GM19023 (cell line): ENCODE measurements at regions not wholly inside any gene's neighbourhood (a gene's known extent, or its start where the extent isn't known, plus 50 kb on each side); places are given as distances from the start of the nearest gene placed in this dataset.

Experiments
- ATAC-seq: cut with Tn5 transposase; IDR thresholded peaks from one replicate; pipeline ENCODE4 v1.9.1; 2021; ENCODE audit warnings: mild to moderate bottlenecking, moderate library complexity; ENCODE audit not compliant: unreplicated experiment

GRCh38 chr5:122718611-122719010 lies 56.3 kb upstream of the SNX2 start:
- no peak for ATAC-seq

GRCh38 chr5:122719991-122720746 lies 54.7 kb upstream of the SNX2 start:
- no peak for ATAC-seq

GRCh38 chr5:122721127-122721526 lies 53.8 kb upstream of the SNX2 start:
- no peak for ATAC-seq

- ATAC-seq, result no peak
Measured at GRCh38 chr5:122722341-122722740, 52.5 kb upstream of the SNX2 start.

GRCh38 chr5:122723606-122724352 lies 51.1 kb upstream of the SNX2 start:
- ATAC-seq, result peak; percentile 96
